H1 (cell line): ENCODE measurements at regions not wholly inside any gene's neighbourhood (a gene's known extent, or its start where the extent isn't known, plus 50 kb on each side); places are given as distances from the start of the nearest gene placed in this dataset.

ENCODE experiments used
- CTCF ChIA-PET: fragments of 300-600 bp; sonication (Branson Sonifier 250); formaldehyde crosslinking; loops from one replicate; lab custom pipeline; 2021; ENCODE audit not compliant: partially characterized antibody; lab: Charles Lee
- POLR2A ChIA-PET: fragments of 300-600 bp; sonication (Branson Sonifier 250); formaldehyde crosslinking; loops from one replicate; lab custom pipeline; 2021; ENCODE audit warnings: inconsistent platforms; ENCODE audit not compliant: partially characterized antibody; lab: Charles Lee
- DNase-seq, 2 experiments: peaks; one replicate each; pipeline versions ENCODE4 v3.0.0 to v3.0.0-alpha.2; 2010 to 2022; ENCODE audit warnings: low spot score in 2 of 2, low read depth in 1 of 2, mixed read lengths in 1 of 2
- FAIRE-seq: peaks from 2 replicates; lab custom pipeline; 2011; peaks lifted over from hg19 to GRCh38; lab: Jason Lieb, UNC
- H2AFZ ChIP-seq: 2 replicates; pipeline ENCODE4 v1.8.1; 2012; ENCODE audit warnings: low read length, inconsistent platforms
- H2AK5ac ChIP-seq: 2 replicates; pipeline ENCODE4 v1.6.1; 2013; ENCODE audit warnings: low read depth, low read length
- H2BK120ac ChIP-seq: replicated peaks from 2 replicates; pipeline ENCODE3; 2013; ENCODE audit warnings: low read depth, low read length, inconsistent platforms
- H2BK12ac ChIP-seq: 2 replicates; pipeline ENCODE4 v1.6.1; 2013; ENCODE audit warnings: low read depth, low read length
- H2BK15ac ChIP-seq: 2 replicates; pipeline ENCODE4 v1.6.1; 2013; ENCODE audit warnings: low read length
- H2BK20ac ChIP-seq: 2 replicates; pipeline ENCODE4 v1.6.1; 2013; ENCODE audit warnings: low read length
- H2BK5ac ChIP-seq: 2 replicates; pipeline ENCODE4 v1.6.1; 2013; ENCODE audit warnings: low read depth, low read length
- H3K14ac ChIP-seq: 2 replicates; pipeline ENCODE4 v1.6.1; 2013; ENCODE audit warnings: inconsistent platforms; ENCODE audit not compliant: insufficient read length
- H3K18ac ChIP-seq: 2 replicates; pipeline ENCODE4 v1.6.1; 2013; ENCODE audit warnings: low read length; ENCODE audit errors: extremely low read depth
- H3K23ac ChIP-seq: 2 replicates; pipeline ENCODE4 v1.6.1; 2013; ENCODE audit warnings: inconsistent platforms; ENCODE audit not compliant: insufficient read length
- H3K23me2 ChIP-seq: 2 replicates; pipeline ENCODE4 v1.6.1; 2013; ENCODE audit warnings: low read depth, low read length
- H3K27ac ChIP-seq: 2 replicates; pipeline ENCODE4 v1.6.1; 2011; ENCODE audit warnings: low read depth, low read length, inconsistent platforms
- H3K27me3 ChIP-seq, 4 experiments: replicated peaks in 1 of 4; 1 replicate in 1 of 4; 2 replicates in 3 of 4; pipeline versions ENCODE4 v1.6.1 to v1.8.1; 2011 to 2013; ENCODE audit warnings: low read length in 3 of 4, mild to moderate bottlenecking in 3 of 4, inconsistent platforms in 2 of 4, mixed read lengths in 2 of 4, moderate library complexity in 1 of 4; ENCODE audit not compliant: control insufficient read depth in 3 of 4, insufficient read depth in 3 of 4; ENCODE audit errors: extremely low read depth in 1 of 4
- H3K36me3 ChIP-seq, 4 experiments: 2 replicates each; pipeline versions ENCODE4 v1.6.1 to v1.8.1; 2011 to 2013; ENCODE audit warnings: mild to moderate bottlenecking in 4 of 4, low read length in 3 of 4, moderate library complexity in 2 of 4, control low read depth in 1 of 4, inconsistent platforms in 1 of 4; ENCODE audit not compliant: insufficient read depth in 4 of 4, control insufficient read depth in 2 of 4
- H3K4ac ChIP-seq: replicated peaks from 2 replicates; pipeline ENCODE3; 2013; ENCODE audit warnings: low read length, low read depth, mixed read lengths, inconsistent platforms; ENCODE audit not compliant: insufficient read length
- H3K4me1 ChIP-seq, 4 experiments: replicated peaks in 1 of 4; 1 replicate in 1 of 4; 2 replicates in 3 of 4; pipeline versions ENCODE4 v1.6.1 to v1.8.1; 2011 to 2013; ENCODE audit warnings: low read length in 3 of 4, inconsistent platforms in 2 of 4, mixed read lengths in 1 of 4; ENCODE audit not compliant: insufficient read depth in 4 of 4, control insufficient read depth in 3 of 4
- H3K4me2 ChIP-seq, 2 experiments: 2 replicates each; pipeline versions ENCODE4 v1.6.1 to v1.8.1; 2011 to 2013; ENCODE audit warnings: low read depth in 2 of 2, low read length in 2 of 2, control low read depth in 1 of 2, inconsistent platforms in 1 of 2, mild to moderate bottlenecking in 1 of 2; ENCODE audit not compliant: insufficient read depth in 1 of 2
- H3K4me3 ChIP-seq, 4 experiments: fragments of 200-600, 300-600 bp in 1 of 4; sonication (generic), shearing (Covaris generic), sonication (Bioruptor Twin) in 1 of 4; 2 replicates each; pipeline versions ENCODE4 v1.5.1 to v1.8.1; 2011 to 2016; ENCODE audit warnings: low read length in 4 of 4, low read depth in 3 of 4, control low read depth in 2 of 4, inconsistent platforms in 2 of 4, mild to moderate bottlenecking in 2 of 4, mixed read lengths in 1 of 4, moderate library complexity in 1 of 4; ENCODE audit not compliant: insufficient read depth in 2 of 4; ENCODE audit errors: extremely low read depth in 1 of 4
- H3K56ac ChIP-seq: replicated peaks from 2 replicates; pipeline ENCODE3; 2013; ENCODE audit warnings: low read depth, mild to moderate bottlenecking, mixed read lengths, low read length, inconsistent platforms; ENCODE audit not compliant: insufficient read length
- H3K79me1 ChIP-seq: 2 replicates; pipeline ENCODE4 v1.6.1; 2013; ENCODE audit warnings: low read depth, low read length, control low read depth
- H3K79me2 ChIP-seq, 2 experiments: 2 replicates each; pipeline versions ENCODE4 v1.6.1 to v1.8.1; 2012 to 2013; ENCODE audit warnings: low read length in 2 of 2, mild to moderate bottlenecking in 2 of 2, inconsistent platforms in 1 of 2; ENCODE audit not compliant: insufficient read depth in 2 of 2, control insufficient read depth in 1 of 2
- H3K9ac ChIP-seq, 4 experiments: replicated peaks in 1 of 4; 1 replicate in 1 of 4; 2 replicates in 3 of 4; pipeline versions ENCODE4 v1.6.1 to v1.8.1; 2011 to 2013; ENCODE audit warnings: low read depth in 3 of 4, low read length in 3 of 4, control low read depth in 2 of 4, mild to moderate bottlenecking in 2 of 4, moderate library complexity in 2 of 4, inconsistent platforms in 1 of 4; ENCODE audit errors: extremely low read depth in 1 of 4
- H3K9me3 ChIP-seq, 2 experiments: 2 replicates each; pipeline versions ENCODE4 v1.6.1 to v1.8.1; 2012 to 2013; ENCODE audit warnings: mild to moderate bottlenecking in 2 of 2, moderate library complexity in 2 of 2, control low read depth in 1 of 2, inconsistent platforms in 1 of 2, low read depth in 1 of 2, low read length in 1 of 2, mixed read lengths in 1 of 2; ENCODE audit not compliant: insufficient read depth in 2 of 2
- H4K20me1 ChIP-seq, 2 experiments: replicated peaks in 1 of 2; 2 replicates each; pipeline versions ENCODE3 to v1.8.1; 2011 to 2013; ENCODE audit warnings: inconsistent platforms in 2 of 2, low read length in 2 of 2, mild to moderate bottlenecking in 1 of 2; ENCODE audit not compliant: insufficient read depth in 2 of 2, control insufficient read depth in 1 of 2
- H4K5ac ChIP-seq: 2 replicates; pipeline ENCODE4 v1.6.1; 2013; ENCODE audit warnings: low read length, low read depth, mixed read lengths, inconsistent platforms; ENCODE audit not compliant: insufficient read length
- H4K8ac ChIP-seq: 2 replicates; pipeline ENCODE4 v1.8.0; 2013; ENCODE audit warnings: mild to moderate bottlenecking, moderate library complexity, low read length, inconsistent platforms; ENCODE audit not compliant: insufficient read depth; ENCODE audit errors: extremely low read depth
- H4K91ac ChIP-seq: replicated peaks from 2 replicates; pipeline ENCODE3; 2013; ENCODE audit warnings: low read length, mixed read lengths, inconsistent platforms; ENCODE audit not compliant: insufficient read length
- CHD1 ChIP-seq: IDR thresholded peaks from 2 replicates; pipeline ENCODE4 v1.6.1; 2012; ENCODE audit warnings: low read depth, low read length, improper control_type of control experiment
- CHD2 ChIP-seq: IDR thresholded peaks from 2 replicates; pipeline ENCODE4 v1.6.1; 2012; ENCODE audit warnings: low read length, improper control_type of control experiment
- PHF8 ChIP-seq: fragments of 200-600 bp; sonication (generic); conservative IDR thresholded peaks from 2 replicates; pipeline ENCODE4 v1.7.1; 2012; ENCODE audit warnings: low read depth, mild to moderate bottlenecking, inconsistent platforms, low read length, moderate library complexity
- POLR2AphosphoS5 ChIP-seq: IDR thresholded peaks from 2 replicates; pipeline ENCODE4 v1.6.1; 2011; ENCODE audit warnings: low read depth, low read length
- SP2 ChIP-seq: IDR thresholded peaks from 2 replicates; pipeline ENCODE4 v1.6.1; 2012; ENCODE audit warnings: mild to moderate bottlenecking, low read length, inconsistent platforms
- TBP ChIP-seq: IDR thresholded peaks from 2 replicates; pipeline ENCODE4 v1.6.1; 2011; ENCODE audit warnings: low read depth, low read length, improper control_type of control experiment
- ZNF274 ChIP-seq: IDR thresholded peaks from 2 replicates; pipeline ENCODE4 v1.7.0; 2012; ENCODE audit warnings: low read length, borderline replicate concordance; ENCODE audit errors: extremely low read depth
- WGBS, 2 experiments: shearing (Covaris generic) in 1 of 2; methylation state at CpG; one replicate each; pipeline versions ENCODE4 v1.1.6 to v1.1.7; 2013 to 2015; ENCODE audit warnings: low lambda C conversion rate in 2 of 2, mixed read lengths in 2 of 2, inconsistent platforms in 1 of 2, low coverage in 1 of 2, missing lambda C conversion rate in 1 of 2; ENCODE audit not compliant: insufficient replicate concordance in 2 of 2, insufficient coverage in 1 of 2, insufficient read length in 1 of 2; ENCODE audit errors: extremely low coverage in 1 of 2, missing lambda C conversion rate in 1 of 2; 5-methylcytosine and 5-hydroxymethylcytosine counted together
- TF ChIP-seq, protein P1 (sequence below): IDR thresholded peaks from 2 replicates; pipeline ENCODE4 v1.6.1; 2011; ENCODE audit warnings: low read depth, mild to moderate bottlenecking, low read length; ENCODE audit not compliant: insufficient read depth

DNA sequence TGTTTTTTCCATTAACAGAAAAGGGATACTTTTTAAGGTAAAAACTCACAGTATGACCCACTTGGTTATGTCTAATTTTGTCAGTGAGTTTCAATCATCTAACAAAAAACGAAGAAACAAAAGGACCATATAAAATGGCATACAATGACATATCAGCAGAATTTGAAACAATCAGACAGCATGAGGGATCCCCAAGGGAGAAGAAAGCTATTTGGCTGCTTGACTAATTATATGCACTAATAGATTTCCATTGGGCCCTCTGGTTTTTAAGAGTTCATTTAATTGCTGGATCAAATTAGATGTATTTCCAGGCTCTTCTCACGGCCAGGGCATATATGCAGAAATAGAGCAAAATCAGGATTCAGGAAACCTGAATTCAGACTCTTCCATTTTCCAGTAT is 376.4 kb upstream of the GBE1 start:
- no peak overlapping the region for H2BK20ac ChIP-seq
- H2BK5ac ChIP-seq = no peak overlapping the region
- H3K4me2 ChIP-seq = no peak overlapping the region
- H3K4me3 ChIP-seq = no peak overlapping the region
- no peak overlapping the region for H2AK5ac ChIP-seq
- DNase-seq (no peak), FAIRE-seq (no peak)
- no peaks in the 10 kb centered on the region for H3K4me1 ChIP-seq
- ChIA-PET POLR2A (interaction anchor here (1.0 kb wide), 1 partner anchor 285 kb away, joined by 3 read pairs; no protein-coding TSS in a partner anchor), CTCF (no interaction called here)
- H3K27me3 ChIP-seq = no peaks in the 10 kb centered on the region
- no peak overlapping the region for H3K56ac ChIP-seq
- no peaks in the 10 kb centered on the region for H3K36me3 ChIP-seq
- H3K23me2 ChIP-seq = no peaks in the 10 kb centered on the region
- H3K4ac ChIP-seq = no peak overlapping the region
- no peaks in the 10 kb centered on the region for H4K20me1 ChIP-seq
- H2BK15ac ChIP-seq = no peak overlapping the region
- no peak overlapping the region for H4K5ac ChIP-seq
- no peak overlapping the region for H3K14ac ChIP-seq
- H3K23ac ChIP-seq = no peak overlapping the region
- H3K79me1 ChIP-seq = no peaks in the 10 kb centered on the region
- no peak overlapping the region for H2BK12ac ChIP-seq
- no peak overlapping the region for H4K91ac ChIP-seq
- no peak overlapping the region for H2BK120ac ChIP-seq
- 80% methylated on average over 2 of the region's 2 CpGs; no CpG with 5 or more reads in 1 of the 2 experiments for WGBS, 2 experiments
- peaks cover 0 to 7% of the 10 kb centered on the region in 2 experiments; a peak in 1 of 4 replicates for H3K9me3 ChIP-seq
- H3K27ac ChIP-seq = no peak overlapping the region
- H2AFZ ChIP-seq = no peak overlapping the region
- H3K9ac ChIP-seq = no peak overlapping the region
- no peak overlapping the region for H4K8ac ChIP-seq
- H3K18ac ChIP-seq = no peak overlapping the region
- H3K79me2 ChIP-seq = no peaks in the 10 kb centered on the region
- TF ChIP-seq, protein P1, sequence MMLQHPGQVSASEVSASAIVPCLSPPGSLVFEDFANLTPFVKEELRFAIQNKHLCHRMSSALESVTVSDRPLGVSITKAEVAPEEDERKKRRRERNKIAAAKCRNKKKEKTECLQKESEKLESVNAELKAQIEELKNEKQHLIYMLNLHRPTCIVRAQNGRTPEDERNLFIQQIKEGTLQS = no peak
- TF ChIP-seq POLR2AphosphoS5 (no peak), TBP (no peak), PHF8 (no peak), CHD2 (no peak), ZNF274 (no peak), CHD1 (no peak), SP2 (no peak)
